ENCODE measurements at regions not wholly inside any gene's neighbourhood (a gene's known extent, or its start where the extent isn't known, plus 50 kb on each side); places are given as distances from the start of the nearest gene placed in this dataset.

DNA sequence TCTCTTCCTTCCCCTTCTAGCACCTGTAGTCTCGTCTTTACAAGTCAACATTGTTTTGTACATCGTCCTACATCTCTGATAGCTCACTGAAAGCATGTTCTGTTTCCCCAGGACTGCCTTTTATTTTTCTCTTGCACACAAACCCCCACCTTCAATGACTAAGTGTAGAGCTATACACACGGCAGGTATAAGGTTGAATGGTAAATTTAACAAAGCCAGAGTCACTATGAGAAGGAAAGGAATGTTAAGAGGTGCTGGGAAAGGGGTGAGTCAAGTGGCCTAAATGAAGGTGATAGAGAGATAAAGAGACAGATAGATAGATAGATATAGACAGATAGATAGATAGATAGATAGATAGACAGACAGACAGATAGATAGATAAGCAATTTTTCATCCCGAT is 134.3 kb upstream of the ATP1B1 start:
- TF ChIP-seq CTCF (IDR thresholded peaks at IDR 0.05) (no peak), ZNF121 (CRISPR knock-in tag; IDR thresholded peaks at IDR 0.05) (no peak), ZNF281 (CRISPR knock-in tag; IDR thresholded peaks at IDR 0.05) (no peak), FOXJ3 (CRISPR knock-in tag; IDR thresholded peaks at IDR 0.05; ENCODE audit: borderline replicate concordance) (no peak)
- TF ChIP-seq, protein P1, sequence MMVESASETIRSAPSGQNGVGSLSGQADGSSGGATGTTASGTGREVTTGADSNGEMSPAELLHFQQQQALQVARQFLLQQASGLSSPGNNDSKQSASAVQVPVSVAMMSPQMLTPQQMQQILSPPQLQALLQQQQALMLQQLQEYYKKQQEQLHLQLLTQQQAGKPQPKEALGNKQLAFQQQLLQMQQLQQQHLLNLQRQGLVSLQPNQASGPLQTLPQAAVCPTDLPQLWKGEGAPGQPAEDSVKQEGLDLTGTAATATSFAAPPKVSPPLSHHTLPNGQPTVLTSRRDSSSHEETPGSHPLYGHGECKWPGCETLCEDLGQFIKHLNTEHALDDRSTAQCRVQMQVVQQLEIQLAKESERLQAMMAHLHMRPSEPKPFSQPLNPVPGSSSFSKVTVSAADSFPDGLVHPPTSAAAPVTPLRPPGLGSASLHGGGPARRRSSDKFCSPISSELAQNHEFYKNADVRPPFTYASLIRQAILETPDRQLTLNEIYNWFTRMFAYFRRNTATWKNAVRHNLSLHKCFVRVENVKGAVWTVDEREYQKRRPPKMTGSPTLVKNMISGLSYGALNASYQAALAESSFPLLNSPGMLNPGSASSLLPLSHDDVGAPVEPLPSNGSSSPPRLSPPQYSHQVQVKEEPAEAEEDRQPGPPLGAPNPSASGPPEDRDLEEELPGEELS (CRISPR knock-in tag; IDR thresholded peaks at IDR 0.05), result no peak
